ENCODE measurements at regions not wholly inside any gene's neighbourhood (a gene's known extent, or its start where the extent isn't known, plus 50 kb on each side); places are given as distances from the start of the nearest gene placed in this dataset.

DNA sequence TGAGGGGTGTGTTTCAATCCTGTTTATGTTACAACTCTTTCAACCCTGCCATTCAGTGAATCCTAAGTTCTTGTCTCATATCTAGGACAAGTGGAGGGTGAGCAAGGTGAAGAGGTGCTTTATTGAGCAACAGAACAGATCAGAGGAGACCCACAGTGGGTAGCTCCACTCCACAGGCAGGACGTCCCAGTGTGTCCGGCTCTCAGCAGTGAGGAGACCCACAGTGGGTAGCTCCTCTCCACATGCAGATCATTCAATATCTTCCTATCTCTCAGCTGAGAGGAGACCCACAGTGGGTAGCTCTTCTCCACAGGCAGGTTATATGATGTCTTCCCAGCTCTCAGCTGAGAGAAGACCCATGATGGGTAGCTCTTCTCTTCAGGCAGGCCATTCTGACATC lies 556.7 kb downstream of the SI start:
- TF ChIP-seq POLR2A (IDR thresholded peaks at IDR 0.05), result no peak
- TF ChIP-seq, protein P1, sequence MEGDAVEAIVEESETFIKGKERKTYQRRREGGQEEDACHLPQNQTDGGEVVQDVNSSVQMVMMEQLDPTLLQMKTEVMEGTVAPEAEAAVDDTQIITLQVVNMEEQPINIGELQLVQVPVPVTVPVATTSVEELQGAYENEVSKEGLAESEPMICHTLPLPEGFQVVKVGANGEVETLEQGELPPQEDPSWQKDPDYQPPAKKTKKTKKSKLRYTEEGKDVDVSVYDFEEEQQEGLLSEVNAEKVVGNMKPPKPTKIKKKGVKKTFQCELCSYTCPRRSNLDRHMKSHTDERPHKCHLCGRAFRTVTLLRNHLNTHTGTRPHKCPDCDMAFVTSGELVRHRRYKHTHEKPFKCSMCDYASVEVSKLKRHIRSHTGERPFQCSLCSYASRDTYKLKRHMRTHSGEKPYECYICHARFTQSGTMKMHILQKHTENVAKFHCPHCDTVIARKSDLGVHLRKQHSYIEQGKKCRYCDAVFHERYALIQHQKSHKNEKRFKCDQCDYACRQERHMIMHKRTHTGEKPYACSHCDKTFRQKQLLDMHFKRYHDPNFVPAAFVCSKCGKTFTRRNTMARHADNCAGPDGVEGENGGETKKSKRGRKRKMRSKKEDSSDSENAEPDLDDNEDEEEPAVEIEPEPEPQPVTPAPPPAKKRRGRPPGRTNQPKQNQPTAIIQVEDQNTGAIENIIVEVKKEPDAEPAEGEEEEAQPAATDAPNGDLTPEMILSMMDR (IDR thresholded peaks at IDR 0.05), result no peak
